OCI-LY3 (cell line): ENCODE measurements at regions not wholly inside any gene's neighbourhood (a gene's known extent, or its start where the extent isn't known, plus 50 kb on each side); places are given as distances from the start of the nearest gene placed in this dataset.

Source experiments
- H2AFZ ChIP-seq: fragments of 200-600, 300-600 bp; shearing (Covaris generic); 2 replicates; pipeline ENCODE4 v1.6.0; 2014; ENCODE audit warnings: antibody characterized with exemption, low read depth, low read length
- H3K27ac ChIP-seq: fragments of 200-600, 300-600 bp; sonication (generic); 2 replicates; pipeline ENCODE4 v1.5.1; 2014; ENCODE audit warnings: mild to moderate bottlenecking, low read length, moderate library complexity, mixed read lengths
- H3K27me3 ChIP-seq: fragments of 200-600, 300-600 bp; sonication (generic); 2 replicates; pipeline ENCODE4 v1.6.1; 2014; ENCODE audit warnings: low read depth, low read length, mixed read lengths
- H3K36me3 ChIP-seq: fragments of 200-600, 300-600 bp; sonication (generic); replicated peaks from 2 replicates; pipeline ENCODE3; 2014; ENCODE audit warnings: low read depth, low read length, mixed read lengths
- H3K4me1 ChIP-seq: fragments of 300-600, 200-600 bp; sonication (generic); 2 replicates; pipeline ENCODE4 v1.6.1; 2014; ENCODE audit warnings: low read length, mixed read lengths
- H3K4me2 ChIP-seq: fragments of 200-600, 300-600 bp; sonication (generic); 2 replicates; pipeline ENCODE4 v1.6.1; 2014; ENCODE audit warnings: low read length, mixed read lengths
- H3K4me3 ChIP-seq: fragments of 300-600, 200-600 bp; sonication (generic); 2 replicates; pipeline ENCODE4 v1.5.1; 2014; ENCODE audit warnings: antibody characterized with exemption, mild to moderate bottlenecking, low read length, moderate library complexity
- H3K79me2 ChIP-seq: fragments of 300-600, 200-600 bp; shearing (Covaris generic); 2 replicates; pipeline ENCODE4 v1.6.1; 2014; ENCODE audit warnings: mild to moderate bottlenecking, low read length, mixed read lengths
- H3K9ac ChIP-seq: fragments of 300-600, 200-600 bp; shearing (Covaris generic); 2 replicates; pipeline ENCODE4 v1.6.0; 2014; ENCODE audit warnings: mild to moderate bottlenecking, low read length, moderate library complexity
- H3K9me3 ChIP-seq: fragments of 200-600, 300-600 bp; shearing (Covaris generic); 2 replicates; pipeline ENCODE4 v1.6.1; 2014; ENCODE audit warnings: low read length, mixed read lengths; ENCODE audit not compliant: insufficient read depth
- H4K20me1 ChIP-seq: fragments of 200-600, 300-600 bp; sonication (generic); 2 replicates; pipeline ENCODE4 v1.6.1; 2016; ENCODE audit warnings: low read length, mixed read lengths; ENCODE audit not compliant: insufficient read depth
- EZH2phosphoT487 ChIP-seq: fragments of 200-600 bp; shearing (Covaris generic); IDR thresholded peaks from 2 replicates; pipeline ENCODE4 v1.6.1; 2018; ENCODE audit warnings: antibody characterized with exemption, mixed run types, low read depth
- TF ChIP-seq, protein P1 (sequence below): fragments of 200-600, 300-600 bp; sonication (generic); IDR thresholded peaks from 2 replicates; pipeline ENCODE4 v1.5.1; 2014; ENCODE audit warnings: antibody characterized with exemption, low read length, low read depth

DNA sequence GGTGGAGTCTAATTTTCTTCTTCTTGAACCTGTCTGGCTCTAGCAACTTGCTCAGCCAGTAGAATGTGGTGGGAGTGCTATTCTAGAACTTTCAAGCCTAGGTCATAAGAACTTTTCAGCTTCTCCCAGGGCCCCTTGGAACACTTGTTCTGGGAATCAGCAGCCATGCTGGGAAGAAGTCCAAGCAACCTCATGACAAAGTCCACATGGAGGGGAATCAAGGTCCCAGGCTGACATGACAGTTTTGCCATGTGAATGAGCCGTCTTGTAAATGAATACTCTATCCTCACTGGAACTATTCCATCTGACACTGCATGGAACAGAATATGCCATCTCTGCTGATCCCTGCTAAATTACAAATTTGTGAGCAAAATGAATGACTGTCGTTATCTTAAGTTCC, 214.2 kb upstream of the TBX3 start:
- Histone ChIP-seq H3K36me3 (no peaks in the 10 kb centered on the region), H3K9me3 (no peaks in the 10 kb centered on the region), H3K79me2 (no peaks in the 10 kb centered on the region), H2AFZ (no peak overlapping the region), H3K4me2 (no peak overlapping the region), H3K4me3 (no peak overlapping the region), H3K9ac (no peak overlapping the region), H3K27me3 (no peaks in the 10 kb centered on the region), H3K27ac (no peak overlapping the region), H3K4me1 (peaks cover 11% of the 10 kb centered on the region), H4K20me1 (no peaks in the 10 kb centered on the region)
- TF ChIP-seq, protein P1, sequence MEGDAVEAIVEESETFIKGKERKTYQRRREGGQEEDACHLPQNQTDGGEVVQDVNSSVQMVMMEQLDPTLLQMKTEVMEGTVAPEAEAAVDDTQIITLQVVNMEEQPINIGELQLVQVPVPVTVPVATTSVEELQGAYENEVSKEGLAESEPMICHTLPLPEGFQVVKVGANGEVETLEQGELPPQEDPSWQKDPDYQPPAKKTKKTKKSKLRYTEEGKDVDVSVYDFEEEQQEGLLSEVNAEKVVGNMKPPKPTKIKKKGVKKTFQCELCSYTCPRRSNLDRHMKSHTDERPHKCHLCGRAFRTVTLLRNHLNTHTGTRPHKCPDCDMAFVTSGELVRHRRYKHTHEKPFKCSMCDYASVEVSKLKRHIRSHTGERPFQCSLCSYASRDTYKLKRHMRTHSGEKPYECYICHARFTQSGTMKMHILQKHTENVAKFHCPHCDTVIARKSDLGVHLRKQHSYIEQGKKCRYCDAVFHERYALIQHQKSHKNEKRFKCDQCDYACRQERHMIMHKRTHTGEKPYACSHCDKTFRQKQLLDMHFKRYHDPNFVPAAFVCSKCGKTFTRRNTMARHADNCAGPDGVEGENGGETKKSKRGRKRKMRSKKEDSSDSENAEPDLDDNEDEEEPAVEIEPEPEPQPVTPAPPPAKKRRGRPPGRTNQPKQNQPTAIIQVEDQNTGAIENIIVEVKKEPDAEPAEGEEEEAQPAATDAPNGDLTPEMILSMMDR: no peak
- TF ChIP-seq EZH2phosphoT487: no peak

DNA sequence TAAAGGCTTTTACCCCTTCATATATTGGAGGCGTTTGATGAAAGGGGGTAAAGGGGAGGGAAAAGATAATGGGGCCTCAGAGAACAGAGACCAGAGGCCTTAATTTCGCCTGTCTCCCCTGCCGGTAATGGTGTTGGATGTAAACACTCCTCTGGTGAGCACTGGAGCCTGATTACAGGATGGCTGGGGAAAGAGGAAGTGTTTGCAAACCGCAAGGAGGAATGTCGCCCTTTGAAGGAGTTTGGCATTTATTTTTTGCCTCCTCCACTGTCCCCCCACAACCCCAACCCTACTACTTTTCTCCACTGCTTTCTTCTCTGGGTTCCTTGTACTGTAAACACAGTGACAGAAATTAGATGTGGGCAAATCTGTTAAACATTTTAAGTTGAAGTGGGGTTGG, 211.9 kb upstream of the TBX3 start:
- TF ChIP-seq, protein P1: no peak
- no peak for TF ChIP-seq EZH2phosphoT487
- Histone ChIP-seq H3K36me3 (no peaks in the 10 kb centered on the region), H3K27ac (no peak overlapping the region), H3K4me2 (no peak overlapping the region), H3K79me2 (no peaks in the 10 kb centered on the region), H3K4me1 (no peaks in the 10 kb centered on the region), H3K9me3 (no peaks in the 10 kb centered on the region), H2AFZ (no peak overlapping the region), H3K9ac (no peak overlapping the region), H3K27me3 (no peaks in the 10 kb centered on the region), H4K20me1 (no peaks in the 10 kb centered on the region), H3K4me3 (no peak overlapping the region)

DNA sequence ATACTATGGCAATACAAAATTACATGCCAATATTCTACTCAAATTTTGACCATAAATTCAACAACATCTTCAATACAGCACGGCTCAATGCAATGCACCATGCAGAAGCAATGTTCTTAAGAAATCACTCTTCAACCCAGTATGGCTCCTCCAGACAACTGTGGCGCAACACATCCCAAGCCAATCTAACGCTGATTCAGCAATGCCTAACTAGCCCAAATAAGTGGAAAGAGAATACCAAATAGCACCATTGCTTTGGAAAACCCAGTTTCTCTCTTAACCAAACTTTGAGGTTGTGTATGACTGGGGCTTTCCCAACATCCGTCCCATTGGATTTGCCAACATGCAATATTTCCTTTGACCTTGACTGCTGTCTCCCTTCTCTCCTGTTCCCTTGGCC, 211.1 kb upstream of the TBX3 start:
- H3K27ac ChIP-seq: no peak overlapping the region
- H2AFZ ChIP-seq: no peak overlapping the region
- no peaks in the 10 kb centered on the region for H4K20me1 ChIP-seq
- H3K4me2 ChIP-seq: no peak overlapping the region
- no peak overlapping the region for H3K9ac ChIP-seq
- TF ChIP-seq, protein P1: no peak
- TF ChIP-seq EZH2phosphoT487: no peak
- H3K79me2 ChIP-seq: no peaks in the 10 kb centered on the region
- no peaks in the 10 kb centered on the region for H3K27me3 ChIP-seq
- H3K36me3 ChIP-seq: no peaks in the 10 kb centered on the region
- H3K4me3 ChIP-seq: no peak overlapping the region
- H3K4me1 ChIP-seq: no peaks in the 10 kb centered on the region
- H3K9me3 ChIP-seq: no peaks in the 10 kb centered on the region

DNA sequence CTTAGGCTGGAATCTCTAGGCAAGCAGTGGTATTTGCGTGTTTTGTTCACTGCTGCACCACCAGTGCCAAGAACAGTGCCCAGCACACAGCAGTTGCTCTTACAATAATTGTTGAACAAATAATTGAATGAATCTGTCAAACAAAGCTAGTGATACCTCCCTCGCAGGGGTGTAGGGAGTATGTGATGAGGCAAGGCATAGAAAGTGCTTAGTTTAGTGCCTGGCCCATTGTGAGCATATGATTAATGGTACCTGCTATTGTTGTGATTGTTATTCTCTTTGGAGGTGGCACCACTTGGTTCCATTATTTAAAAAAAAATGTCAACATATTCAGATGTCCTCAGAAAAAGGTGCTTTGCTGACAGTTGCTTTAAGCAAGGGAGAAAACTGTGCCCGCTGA, 210.1 kb upstream of the TBX3 start:
- Histone ChIP-seq H3K9me3 (no peaks in the 10 kb centered on the region), H3K4me2 (no peak overlapping the region), H2AFZ (no peak overlapping the region), H3K27me3 (no peaks in the 10 kb centered on the region), H3K4me3 (no peak overlapping the region), H3K9ac (no peak overlapping the region), H3K79me2 (no peaks in the 10 kb centered on the region), H3K27ac (no peak overlapping the region), H3K4me1 (no peaks in the 10 kb centered on the region), H4K20me1 (no peaks in the 10 kb centered on the region), H3K36me3 (no peaks in the 10 kb centered on the region)
- TF ChIP-seq, protein P1: no peak
- no peak for TF ChIP-seq EZH2phosphoT487
